HL-60 (cell line): ENCODE measurements at regions not wholly inside any gene's neighbourhood (a gene's known extent, or its start where the extent isn't known, plus 50 kb on each side); places are given as distances from the start of the nearest gene placed in this dataset.

ENCODE experiments used
- DNase-seq, 2 experiments: peaks; one replicate each; pipeline ENCODE4 v3.0.0-alpha.2; 2010 to 2020; ENCODE audit warnings: low read depth in 1 of 2, low spot score in 1 of 2
- H3K27ac ChIP-seq: fragments of 250-450 bp; sonication (Bioruptor Pico); replicated peaks from 2 replicates; pipeline ENCODE4 v1.5.1; 2020; ENCODE audit warnings: mild to moderate bottlenecking, moderate library complexity
- H3K27me3 ChIP-seq: fragments of 250-450 bp; sonication (Bioruptor Pico); 2 replicates; pipeline ENCODE4 v1.5.1; 2021; ENCODE audit warnings: mild to moderate bottlenecking, moderate library complexity; ENCODE audit not compliant: insufficient read depth, poor library complexity, severe bottlenecking
- H3K4me3 ChIP-seq: replicated peaks from 2 replicates; pipeline ENCODE4 v1.5.1; 2011; ENCODE audit warnings: mild to moderate bottlenecking, control low read depth, low read length; ENCODE audit not compliant: insufficient read depth
- CTCF ChIP-seq: IDR thresholded peaks from one replicate; pipeline ENCODE4 v1.5.1; 2011; ENCODE audit warnings: low read length, control low read depth, inconsistent platforms; ENCODE audit not compliant: insufficient read depth
- GABPA ChIP-seq: IDR thresholded peaks from 2 replicates; pipeline ENCODE4 v1.6.1; 2012; ENCODE audit warnings: low read depth
- POLR2AphosphoS5 ChIP-seq: IDR thresholded peaks from 2 replicates; pipeline ENCODE4 v1.6.1; 2012; ENCODE audit warnings: low read depth
- REST ChIP-seq: IDR thresholded peaks from 2 replicates; pipeline ENCODE4 v1.6.1; 2012; ENCODE audit warnings: low read depth; ENCODE audit not compliant: insufficient replicate concordance
- SPI1 ChIP-seq: IDR thresholded peaks from 2 replicates; pipeline ENCODE4 v1.6.1; 2012; ENCODE audit warnings: low read depth, mild to moderate bottlenecking, borderline replicate concordance

DNA sequence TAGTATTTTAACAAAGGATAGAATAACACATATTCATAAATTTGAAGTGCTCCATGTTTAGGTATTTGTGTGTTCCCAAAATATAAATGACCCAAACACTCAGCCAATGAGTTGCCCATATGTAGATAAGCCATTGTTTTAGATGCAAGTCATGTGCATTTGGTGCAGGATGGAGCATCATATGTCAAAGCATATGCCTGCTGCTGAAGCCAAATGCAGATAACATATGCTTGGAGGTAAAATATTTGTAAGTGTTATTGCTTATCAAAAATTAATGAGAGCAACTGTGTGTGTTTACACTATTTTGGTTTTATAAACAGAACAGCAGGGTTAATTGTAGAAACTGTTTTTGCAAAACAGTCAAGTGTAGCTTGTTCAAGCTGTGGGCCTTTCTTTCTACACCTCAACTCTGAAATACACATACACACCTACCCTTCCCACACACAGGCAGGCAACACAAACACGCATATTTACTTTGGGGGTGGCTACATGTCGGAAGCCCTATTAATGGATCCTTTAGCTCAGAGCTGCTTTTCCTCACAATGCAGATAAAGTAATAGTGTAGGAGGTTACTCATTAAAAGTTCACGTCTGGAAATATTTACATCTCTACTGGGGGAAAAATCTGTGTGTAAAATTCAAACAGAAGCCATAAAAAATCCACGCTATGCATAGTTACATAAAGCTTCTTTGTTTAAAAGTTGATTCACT lies 521.4 kb downstream of the ZNF385D start:
- H3K4me3 ChIP-seq: no peak overlapping the region
- H3K27ac ChIP-seq: no peak overlapping the region
- DNase-seq: no peak
- H3K27me3 ChIP-seq: no peaks in the 10 kb centered on the region
- TF ChIP-seq REST (no peak), POLR2AphosphoS5 (no peak), CTCF (no peak), GABPA (no peak), SPI1 (no peak)

DNA sequence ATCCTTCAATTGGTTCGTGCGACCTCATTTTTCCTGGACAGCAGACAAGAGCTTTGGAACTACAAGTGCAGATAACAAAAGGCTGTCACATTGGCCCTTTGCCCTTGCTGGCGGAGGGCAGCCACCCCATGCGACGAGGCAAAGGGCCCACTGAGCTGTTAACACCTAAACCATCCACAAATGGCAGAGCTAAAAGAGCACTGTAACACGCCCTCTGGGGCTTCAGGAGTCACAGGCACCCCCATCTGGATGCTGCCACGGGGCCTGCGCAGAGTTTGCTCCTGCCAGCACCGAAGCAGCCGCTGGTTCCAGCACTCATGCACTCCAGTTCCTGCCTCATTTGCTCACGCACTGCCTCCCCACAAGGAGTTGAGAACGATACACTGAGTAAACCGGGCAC lies 524.9 kb downstream of the ZNF385D start:
- Histone ChIP-seq H3K27ac (no peak overlapping the region), H3K4me3 (no peak overlapping the region)
- TF ChIP-seq REST (no peak), CTCF (no peak), GABPA (no peak), SPI1 (no peak), POLR2AphosphoS5 (no peak)

DNA sequence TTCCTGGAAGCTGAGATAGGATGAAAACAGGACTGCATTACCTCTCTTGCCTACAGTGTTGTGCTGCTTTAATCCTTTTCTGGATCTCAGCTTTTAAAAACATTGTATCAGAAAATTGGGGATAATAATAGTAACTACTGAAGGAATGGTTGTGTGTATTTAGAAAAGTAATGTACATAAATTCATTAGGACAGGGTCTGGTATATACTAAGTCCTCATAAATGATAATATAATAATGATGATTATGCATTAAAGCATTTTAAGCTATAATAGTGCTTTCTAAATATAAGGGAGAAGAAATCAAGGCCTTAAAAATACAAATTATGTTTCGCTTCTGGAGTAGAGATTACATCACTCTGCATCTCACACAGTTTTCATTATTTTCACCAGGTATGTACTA lies 530.1 kb downstream of the ZNF385D start:
- TF ChIP-seq CTCF: no peak
- no peak for TF ChIP-seq POLR2AphosphoS5
- no peak for TF ChIP-seq GABPA
- TF ChIP-seq SPI1: no peak
- no peak for TF ChIP-seq REST

More for the DNA sequence above, 524.9 kb downstream of the ZNF385D start:
- no peak for DNase-seq
- no peaks in the 10 kb centered on the region for H3K27me3 ChIP-seq

More for the DNA sequence above, 530.1 kb downstream of the ZNF385D start:
- no peaks in the 10 kb centered on the region for H3K27me3 ChIP-seq
- DNase-seq: no peak
- no peak overlapping the region for H3K27ac ChIP-seq
- H3K4me3 ChIP-seq: no peak overlapping the region
